Activated CD4-positive, CD25-positive, alpha-beta regulatory T cell treated with anti-CD3 and anti-CD28 coated beads, Interleukin-2, amount 50 U/mL, for 72 hours (primary cell): ENCODE measurements at regions not wholly inside any gene's neighbourhood (a gene's known extent, or its start where the extent isn't known, plus 50 kb on each side); places are given as distances from the start of the nearest gene placed in this dataset.
"Not testable (repeated sequence)": the region's sequence is repeated elsewhere in the genome, so short reads cannot be mapped to it uniquely, and the experiment has no call there.

Experiments used
- DNase-seq: peaks from one replicate; pipeline ENCODE4 v3.0.0; 2021

GRCh38 chr14:34381304-34381703, 80.7 kb downstream of the SPTSSA start:
- not testable (repeated sequence) for DNase-seq

GRCh38 chr14:34380471-34380845, 81.6 kb downstream of the SPTSSA start:
- no peak for DNase-seq

- no peak for DNase-seq
These were observed 82.1 kb downstream of the SPTSSA start for GRCh38 chr14:34379816-34380470.

GRCh38 chr14:34376649-34377267, 85.3 kb downstream of the SPTSSA start:
- DNase-seq: no peak

GRCh38 chr14:34374998-34375740, 86.9 kb downstream of the SPTSSA start:
- DNase-seq: no peak

GRCh38 chr14:34373191-34373590, 88.8 kb downstream of the SPTSSA start:
- no peak for DNase-seq

GRCh38 chr14:34372786-34373185, 89.3 kb downstream of the SPTSSA start:
- DNase-seq: no peak

- DNase-seq: no peak
These were observed 92.4 kb downstream of the SPTSSA start for GRCh38 chr14:34369648-34370030.

GRCh38 chr14:34368971-34369647, 92.9 kb downstream of the SPTSSA start:
- DNase-seq: no peak

GRCh38 chr14:34368115-34368970, 93.7 kb downstream of the SPTSSA start:
- DNase-seq: no peak

GRCh38 chr14:34365309-34365915, 96.6 kb downstream of the SPTSSA start:
- DNase-seq: no peak

GRCh38 chr14:34364201-34364600, 97.8 kb downstream of the SPTSSA start:
- no peak for DNase-seq

GRCh38 chr14:34363733-34364134, 98.3 kb downstream of the SPTSSA start:
- no peak for DNase-seq

- no peak for DNase-seq
These were observed 99.3 kb downstream of the SPTSSA start for GRCh38 chr14:34362641-34363251.

GRCh38 chr14:34361504-34362011, 100.5 kb downstream of the SPTSSA start:
- no peak for DNase-seq

GRCh38 chr14:34359420-34360117, 102.5 kb downstream of the SPTSSA start:
- DNase-seq: no peak

- no peak for DNase-seq
These were observed 105.8 kb downstream of the SPTSSA start for GRCh38 chr14:34356264-34356654.

GRCh38 chr14:34355584-34356263, 106.3 kb downstream of the SPTSSA start:
- no peak for DNase-seq

- DNase-seq: no peak
These were observed 107.5 kb downstream of the SPTSSA start for GRCh38 chr14:34354556-34354955.

- no peak for DNase-seq
These were observed 111.1 kb downstream of the SPTSSA start for GRCh38 chr14:34350903-34351302.
